ENCODE measurements at regions not wholly inside any gene's neighbourhood (a gene's known extent, or its start where the extent isn't known, plus 50 kb on each side); places are given as distances from the start of the nearest gene placed in this dataset.

GRCh38 chr17:412211-413015 is 59.8 kb upstream of the RPH3AL start:
- peak; percentile 72 to 93 (median 82) for TF ChIP-seq CTCF (IDR thresholded peaks at IDR 0.05)
- TF ChIP-seq POLR2A (IDR thresholded peaks at IDR 0.05): no peak

Data from adrenal gland (tissue), 5 donors.